GM18508 (cell line): ENCODE measurements at regions not wholly inside any gene's neighbourhood (a gene's known extent, or its start where the extent isn't known, plus 50 kb on each side); places are given as distances from the start of the nearest gene placed in this dataset.

Source experiments
- ATAC-seq: cut with Tn5 transposase; IDR thresholded peaks from one replicate; pipeline ENCODE4 v1.9.1; 2021; ENCODE audit warnings: moderate number of reproducible peaks; ENCODE audit not compliant: insufficient read depth, unreplicated experiment

- no peak for ATAC-seq
Measured at GRCh38 chr5:7955476-7955875, 86.5 kb downstream of the MTRR start.

DNA sequence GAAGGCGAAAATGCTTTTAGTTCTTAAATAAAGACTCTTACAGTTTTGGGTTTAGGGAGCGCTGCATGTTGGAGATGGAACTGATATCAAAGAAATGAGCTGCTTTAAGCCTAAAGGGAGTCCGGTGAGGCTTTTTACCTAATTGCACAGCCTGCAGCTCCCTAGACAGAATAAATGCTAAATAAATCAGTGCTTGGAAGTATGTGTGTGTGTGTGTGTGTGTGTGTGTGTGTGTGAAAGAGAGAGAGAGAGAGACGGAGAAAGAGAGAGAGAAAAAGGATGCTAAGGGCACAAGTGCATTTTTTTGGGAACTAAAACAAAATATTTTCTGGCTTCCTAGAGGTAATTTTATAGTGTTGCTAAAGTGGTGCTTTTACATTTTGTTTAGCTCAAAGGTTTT lies 88.4 kb downstream of the MTRR start:
- no peak for ATAC-seq

GRCh38 chr5:7960142-7960541 lies 91.2 kb downstream of the MTRR start:
- no peak for ATAC-seq

GRCh38 chr5:7961540-7961939 lies 92.6 kb downstream of the MTRR start:
- ATAC-seq = no peak

DNA sequence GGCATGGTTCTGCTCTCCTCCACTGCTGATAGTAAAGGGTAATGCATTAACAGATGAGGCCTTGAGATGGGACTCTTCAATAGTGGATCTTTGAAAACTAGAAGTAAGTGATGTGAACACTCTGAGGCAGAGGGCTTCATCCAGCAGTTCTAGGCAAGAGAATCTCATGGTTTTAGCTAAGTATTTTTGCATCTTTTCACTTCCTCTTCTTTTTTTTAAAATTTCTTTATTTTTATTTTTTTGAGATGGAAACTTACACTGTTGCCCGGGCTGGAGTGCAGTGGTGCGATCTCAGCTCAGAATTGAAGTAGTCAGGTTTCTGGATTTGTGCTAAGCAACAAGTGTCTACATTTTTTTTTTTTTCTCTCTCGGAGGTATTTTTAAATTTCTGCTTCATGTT lies 101.9 kb downstream of the MTRR start:
- peak; percentile 75 for ATAC-seq

GRCh38 chr5:7976411-7977190 lies 107.7 kb downstream of the MTRR start:
- ATAC-seq = no peak

DNA sequence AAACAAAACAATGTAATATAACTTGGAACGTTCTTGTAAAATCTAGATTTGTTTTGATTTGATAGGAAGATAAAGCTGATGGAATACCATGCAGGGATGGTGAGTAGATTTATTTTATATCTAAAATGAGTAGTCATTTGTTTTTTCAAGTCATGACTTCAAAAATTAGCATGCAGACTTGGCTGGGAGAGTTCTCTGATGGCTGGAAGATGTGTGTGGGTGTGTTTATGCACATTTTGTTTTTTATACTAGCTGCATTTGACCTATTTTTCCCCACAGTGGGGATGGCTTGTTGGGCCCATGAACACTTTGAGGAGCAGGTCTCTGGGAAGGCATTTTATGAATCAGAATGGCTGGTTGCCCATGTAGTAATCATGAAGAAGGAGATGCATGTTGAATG lies 109.2 kb downstream of the MTRR start:
- no peak for ATAC-seq

DNA sequence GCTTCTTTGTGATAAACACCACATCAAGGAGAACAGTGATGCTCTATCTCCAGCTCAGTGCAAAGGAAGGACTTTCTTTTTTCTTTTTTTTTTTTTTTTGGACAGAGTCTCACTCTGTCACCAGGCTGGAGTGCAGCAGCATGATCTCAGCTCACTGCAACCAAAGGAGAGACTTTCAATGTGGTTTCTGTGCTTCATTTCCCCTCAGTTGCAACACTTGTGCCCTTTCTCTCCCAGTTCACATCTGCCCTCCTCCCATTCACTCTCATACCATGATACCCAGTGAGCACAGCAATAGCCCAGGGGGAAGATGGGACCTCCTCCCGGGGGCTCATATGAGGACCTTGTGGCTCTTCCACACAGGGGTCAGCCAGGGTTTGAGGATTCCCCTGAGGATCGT lies 110.0 kb downstream of the MTRR start:
- ATAC-seq = no peak

- no peak for ATAC-seq
Measured at GRCh38 chr5:7980881-7981280, 111.9 kb downstream of the MTRR start.

GRCh38 chr5:7983433-7983832 lies 114.5 kb downstream of the MTRR start:
- no peak for ATAC-seq

- no peak for ATAC-seq
Measured at GRCh38 chr5:7991125-7991821, 122.3 kb downstream of the MTRR start.

DNA sequence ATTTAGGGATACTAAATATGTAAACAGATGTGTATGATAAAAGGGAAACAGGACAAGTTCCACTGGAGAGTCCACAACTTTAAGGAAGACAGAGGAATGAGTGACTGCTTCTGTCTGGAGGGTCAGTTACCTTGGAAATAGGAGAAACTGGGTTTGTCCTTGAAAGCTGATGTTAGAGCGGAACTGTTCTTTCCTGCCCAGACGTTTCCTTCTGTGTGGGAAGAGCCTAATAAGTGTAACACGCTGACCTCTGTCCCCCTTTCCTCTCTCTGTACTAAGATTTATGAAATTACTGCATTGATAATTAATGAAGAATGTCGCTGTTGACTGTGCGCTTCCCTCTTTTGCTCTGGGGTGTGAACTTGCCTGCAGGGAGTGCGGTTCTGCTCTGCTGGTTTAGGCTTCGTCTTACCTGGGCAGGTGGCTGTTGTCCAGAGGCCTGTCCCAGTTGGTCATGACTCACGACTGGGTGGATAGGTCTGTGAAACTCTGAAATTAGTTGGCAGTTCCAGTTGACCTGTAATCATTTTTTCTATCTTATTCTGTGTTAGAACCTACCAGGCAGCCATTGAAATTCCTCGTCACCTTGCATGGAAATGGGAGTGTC lies 126.8 kb downstream of the MTRR start:
- no peak for ATAC-seq

GRCh38 chr5:8005416-8005815 lies 136.5 kb downstream of the MTRR start:
- no peak for ATAC-seq

GRCh38 chr5:8012131-8012977 lies 143.4 kb downstream of the MTRR start:
- no peak for ATAC-seq

- ATAC-seq = no peak
Measured at GRCh38 chr5:8013948-8014710, 145.2 kb downstream of the MTRR start.

GRCh38 chr5:8019719-8020218 lies 150.8 kb downstream of the MTRR start:
- peak; percentile 56 for ATAC-seq

GRCh38 chr5:8020861-8021514 lies 152.0 kb downstream of the MTRR start:
- no peak for ATAC-seq

- no peak for ATAC-seq
Measured at GRCh38 chr5:8028243-8028642, 159.3 kb downstream of the MTRR start.

- no peak for ATAC-seq
Measured at GRCh38 chr5:8033261-8033660, 164.3 kb downstream of the MTRR start.
